ENCODE measurements at regions not wholly inside any gene's neighbourhood (a gene's known extent, or its start where the extent isn't known, plus 50 kb on each side); places are given as distances from the start of the nearest gene placed in this dataset.

- Histone ChIP-seq H2AK5ac (ENCODE audit: insufficient read length, low read length) (no peak overlapping the region), H3K23ac (ENCODE audit: insufficient read length, low read depth, low read length) (no peak overlapping the region), H3T11ph (ENCODE audit: low read length) (no peak overlapping the region), H4K20me1 (ENCODE audit: control insufficient read depth, insufficient read depth, insufficient read length) (no peaks in the 10 kb centered on the region), H2BK120ac (ENCODE audit: low read depth, low read length, poor library complexity, severe bottlenecking) (no peak overlapping the region), H3K9ac (ENCODE audit: extremely low read depth, insufficient read length, low read length) (no peak overlapping the region), H3K27me3 (ENCODE audit: insufficient read depth, low read length) (no peaks in the 10 kb centered on the region), H3K23me2 (ENCODE audit: insufficient read length, low read depth, low read length, poor library complexity, severe bottlenecking) (no peaks in the 10 kb centered on the region), H3K56ac (ENCODE audit: insufficient read length, low read depth, low read length) (no peak overlapping the region), H2BK12ac (ENCODE audit: insufficient read length, low read depth, low read length) (no peak overlapping the region), H3K18ac (ENCODE audit: insufficient read length, low read depth, low read length) (no peak overlapping the region), H2BK15ac (ENCODE audit: low read depth, low read length) (no peak overlapping the region), H3K4me1 (ENCODE audit: insufficient read depth, low read length) (0 out of 2 replicates have a peak, but pooled peaks cover 2% of the 10 kb centered on the region), H3K79me2 (ENCODE audit: insufficient read depth, low read length) (no peaks in the 10 kb centered on the region), H2AFZ (ENCODE audit: low read length) (no peak overlapping the region), H3K4me2 (ENCODE audit: insufficient read depth, insufficient read length, low read length) (no peak overlapping the region), H3K9me3 (ENCODE audit: control insufficient read depth, low read depth, low read length) (no peaks in the 10 kb centered on the region), H2BK5ac (ENCODE audit: insufficient read length, low read length) (no peak overlapping the region), H3K27ac (ENCODE audit: insufficient read length, low read depth, low read length) (no peak overlapping the region), H4K5ac (ENCODE audit: insufficient read length, low read depth, low read length) (no peak overlapping the region), H3K4ac (ENCODE audit: low read depth, low read length) (no peak overlapping the region), H2BK20ac (ENCODE audit: low read depth, low read length, poor library complexity, severe bottlenecking) (no peak overlapping the region), H4K91ac (ENCODE audit: insufficient read length, low read depth, low read length) (no peak overlapping the region), H3K14ac (ENCODE audit: insufficient read depth, low read length) (no peak overlapping the region), H3K79me1 (ENCODE audit: insufficient read depth, low read depth, low read length, poor library complexity, severe bottlenecking) (no peaks in the 10 kb centered on the region), H4K8ac (replicated peaks; ENCODE audit: insufficient read length, low read depth, low read length) (no peak overlapping the region)
- H3K27ac Mint-ChIP-seq: no peak overlapping the region
- no peak overlapping the region for H3K4me3 Mint-ChIP-seq
- H3K27me3 Mint-ChIP-seq (ENCODE audit: low read depth): no peaks in the 10 kb centered on the region
- WGBS (ENCODE audit: extremely low coverage, insufficient read length, low lambda C conversion rate): no CpG with 5 or more reads among the region's 5 CpGs
- no peak for DNase-seq
- H3K36me3 Mint-ChIP-seq (ENCODE audit: insufficient read depth in 1 of 3, low read depth in 3 of 3): no peaks in the 10 kb centered on the region
- no peaks in the 10 kb centered on the region; a peak in 1 of 5 replicates for H3K9me3 Mint-ChIP-seq
- peaks cover 6 to 15% of the 10 kb centered on the region in 2 experiments for H3K4me1 Mint-ChIP-seq
- no peak for TF ChIP-seq CTCF (conservative IDR thresholded peaks at IDR 0.05)
Observed at GRCh38 chr1:219790834-219791615, 137.3 kb downstream of the SLC30A10 start.

All from H9 (cell line).